Activated CD4-positive, alpha-beta T cell treated with anti-CD3 and anti-CD28 coated beads for 48 hours (primary cell): ENCODE measurements at regions not wholly inside any gene's neighbourhood (a gene's known extent, or its start where the extent isn't known, plus 50 kb on each side); places are given as distances from the start of the nearest gene placed in this dataset.
"Not testable (repeated sequence)": the region's sequence is repeated elsewhere in the genome, so short reads cannot be mapped to it uniquely, and the experiment has no call there.

Source experiments
- DNase-seq: peaks from one replicate; pipeline ENCODE4 v3.0.0-alpha.2; 2020

DNA sequence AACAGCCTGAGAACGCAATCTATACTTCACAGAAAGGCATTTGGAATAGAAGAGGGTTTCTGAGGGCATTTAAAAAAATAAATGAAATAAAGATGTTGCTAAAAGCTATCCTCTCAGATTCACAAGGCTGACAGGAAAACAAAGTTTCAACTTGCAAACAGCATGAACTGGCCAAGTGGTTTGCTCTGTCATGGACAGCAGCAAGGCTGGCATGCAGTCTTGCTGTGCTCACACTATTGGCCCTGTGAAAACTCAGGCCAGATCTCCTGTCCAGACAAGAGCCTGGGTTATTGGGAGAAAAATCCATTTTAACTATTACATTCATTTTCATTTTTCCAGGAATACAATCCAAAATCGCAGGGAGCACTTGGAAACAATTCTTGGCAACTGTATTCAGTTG lies 506.2 kb upstream of the SLC35B3 start:
- DNase-seq: no peak

DNA sequence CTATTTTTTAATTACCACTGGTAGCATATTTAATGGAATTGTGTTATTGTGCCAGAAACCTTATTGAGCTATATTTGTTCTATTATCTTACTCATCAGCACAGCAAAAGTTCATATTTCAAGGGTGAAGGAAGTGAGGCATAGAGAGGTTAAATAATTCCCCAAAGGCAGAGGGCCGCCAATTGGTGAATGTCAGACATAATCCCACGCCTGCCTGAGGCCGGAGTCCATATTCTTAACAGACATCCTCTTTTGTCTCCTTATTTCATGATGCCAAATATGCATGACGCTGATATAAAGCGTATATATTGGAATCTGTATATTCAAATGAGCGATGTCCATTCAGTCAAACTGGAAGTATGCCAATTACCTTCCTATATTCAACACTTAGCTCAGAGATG lies 505.0 kb upstream of the SLC35B3 start:
- DNase-seq: no peak

DNA sequence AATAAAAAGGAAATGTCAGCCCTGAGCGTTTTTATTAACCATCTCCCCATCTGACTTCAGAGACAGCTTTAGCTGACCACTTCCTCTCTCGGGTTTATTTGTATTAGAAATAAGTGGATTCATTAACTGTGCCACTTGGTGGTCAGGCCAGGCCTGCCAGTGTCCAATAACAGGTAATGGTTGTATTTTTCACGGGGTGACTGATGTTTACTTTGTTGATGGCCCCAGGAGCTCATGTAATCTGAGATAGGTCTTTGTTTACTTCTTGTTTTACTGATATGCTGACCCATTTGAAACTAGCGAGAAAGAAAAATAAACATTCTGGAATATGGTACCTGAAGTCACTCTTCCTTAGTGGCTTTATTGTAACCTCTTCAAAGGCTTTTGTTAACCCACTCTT lies 504.3 kb upstream of the SLC35B3 start:
- no peak for DNase-seq

DNA sequence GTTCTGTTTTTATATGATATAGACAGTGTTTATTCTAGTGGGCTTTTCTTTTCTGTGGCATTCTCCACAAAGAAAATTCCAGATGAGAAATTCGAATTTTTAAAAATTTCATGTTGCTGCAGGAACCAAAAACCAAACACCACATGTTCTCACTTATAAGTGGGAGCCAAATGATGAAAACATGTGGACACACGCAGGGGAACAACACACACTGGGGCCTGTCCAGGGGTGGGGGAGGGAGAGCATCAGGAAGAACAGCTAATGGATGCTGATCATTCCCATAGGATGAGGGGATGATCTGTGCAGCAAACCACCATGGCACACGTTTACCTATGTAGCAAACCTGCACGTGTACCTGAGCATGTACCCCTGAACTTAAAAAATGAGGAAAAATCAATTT lies 499.0 kb upstream of the SLC35B3 start:
- DNase-seq: no peak

DNA sequence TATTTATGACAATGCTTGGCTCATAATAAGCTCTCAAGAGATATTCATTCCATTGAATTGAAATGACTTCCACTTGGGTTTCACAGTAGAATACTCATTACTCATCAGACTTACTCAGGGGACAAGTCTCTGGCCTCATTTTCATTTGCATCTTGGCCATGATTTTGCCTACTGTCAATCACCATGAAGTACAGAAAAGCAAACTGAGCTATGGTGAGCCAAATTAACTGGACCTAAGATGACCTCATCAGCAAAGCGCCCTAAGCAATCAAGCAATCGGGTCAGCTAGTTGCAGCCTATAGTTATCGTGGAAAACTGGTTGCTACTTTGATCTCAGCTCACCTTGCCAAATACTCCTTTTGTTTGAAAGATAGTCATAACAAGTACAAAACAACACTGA lies 494.7 kb upstream of the SLC35B3 start:
- no peak for DNase-seq

DNA sequence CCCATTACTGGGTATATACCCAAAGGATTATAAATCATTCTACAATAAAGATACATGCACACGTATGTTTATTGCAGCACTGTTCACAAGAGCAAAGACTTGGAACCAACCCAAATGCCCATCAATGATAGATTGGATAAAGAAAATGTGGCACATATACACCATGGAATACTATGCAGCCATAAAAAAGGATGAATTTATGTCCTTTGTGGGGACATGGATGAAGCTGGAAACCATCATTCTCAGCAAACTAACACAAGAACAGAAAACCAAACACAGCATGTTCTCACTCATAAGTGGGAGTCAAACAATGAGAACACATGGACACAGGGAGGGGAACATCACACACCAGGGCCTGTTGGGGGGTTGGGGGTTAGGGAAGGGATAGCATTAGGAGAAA lies 484.9 kb upstream of the SLC35B3 start:
- DNase-seq: not testable (repeated sequence)

DNA sequence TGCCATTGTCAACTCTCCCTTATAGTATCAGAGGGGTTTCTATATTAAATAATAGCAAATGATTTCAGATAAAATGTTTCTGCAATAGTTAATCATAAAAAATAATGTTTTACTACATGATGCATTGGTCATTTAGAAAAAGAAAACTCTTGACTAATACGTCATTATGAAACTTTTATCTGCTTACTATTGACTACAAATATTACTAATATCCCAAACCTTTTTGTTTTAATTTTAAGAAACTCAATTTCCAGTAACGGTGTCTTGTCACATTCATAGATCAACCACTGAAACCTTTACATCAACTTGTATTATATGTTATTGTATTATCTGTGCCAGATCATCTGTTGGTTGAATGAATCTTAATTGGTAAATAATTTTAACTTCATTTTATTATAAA lies 482.9 kb upstream of the SLC35B3 start:
- no peak for DNase-seq

DNA sequence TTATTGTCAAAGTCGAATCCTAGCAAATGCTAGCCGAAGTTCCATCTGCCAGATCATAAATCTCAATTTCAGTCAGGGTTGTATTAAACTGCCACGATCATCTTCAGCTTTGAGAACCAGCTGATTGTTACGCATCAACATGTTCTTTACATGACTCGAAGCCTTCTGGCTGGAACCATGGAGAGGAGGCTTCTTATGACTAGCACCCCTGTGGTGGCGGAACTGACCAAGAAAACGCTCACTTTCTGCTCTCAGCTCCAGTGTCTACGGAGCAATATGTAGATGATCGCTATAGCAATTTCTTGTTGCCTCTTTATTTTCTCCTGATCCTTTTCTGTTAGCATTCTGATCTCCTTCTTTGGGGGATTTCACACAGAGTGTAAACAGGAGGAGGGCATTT lies 479.4 kb upstream of the SLC35B3 start:
- no peak for DNase-seq

DNA sequence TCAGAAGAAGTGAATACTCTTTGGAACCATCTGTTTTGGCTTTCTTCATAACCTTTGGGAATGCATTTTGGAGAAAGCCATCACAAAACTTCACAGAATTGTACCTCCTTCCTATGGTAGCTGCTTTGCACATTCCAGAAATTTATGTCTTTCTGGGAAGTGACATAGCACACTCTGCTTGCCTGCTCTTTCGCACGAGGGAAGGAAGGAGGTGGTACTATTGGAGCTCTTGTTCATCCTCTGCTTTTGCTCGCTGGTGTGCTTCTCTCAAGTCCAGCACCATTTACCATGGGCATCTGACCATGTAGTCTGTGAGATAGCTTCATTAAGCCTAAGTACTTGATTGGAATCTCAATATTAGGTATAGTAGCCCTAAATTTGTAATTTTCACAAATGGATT lies 473.3 kb upstream of the SLC35B3 start:
- no peak for DNase-seq

DNA sequence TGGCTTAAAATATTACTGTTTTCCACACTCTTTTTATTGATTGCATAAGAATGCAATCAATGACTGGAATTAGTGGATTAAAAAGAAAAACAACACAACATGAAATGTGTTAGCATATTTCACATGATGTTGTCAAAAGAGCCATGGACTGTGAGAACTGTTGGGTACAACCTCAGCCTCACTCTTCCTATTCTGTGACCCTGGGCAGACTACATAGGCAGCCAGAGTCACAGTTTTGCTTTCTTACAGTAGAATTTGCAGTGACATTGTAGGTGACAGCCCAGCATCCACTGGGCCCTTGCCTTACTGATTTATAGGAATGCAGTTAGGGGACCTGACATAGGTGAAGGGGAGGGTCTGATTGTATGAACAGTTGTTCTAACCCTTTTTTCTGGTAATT lies 471.4 kb upstream of the SLC35B3 start:
- DNase-seq: no peak

DNA sequence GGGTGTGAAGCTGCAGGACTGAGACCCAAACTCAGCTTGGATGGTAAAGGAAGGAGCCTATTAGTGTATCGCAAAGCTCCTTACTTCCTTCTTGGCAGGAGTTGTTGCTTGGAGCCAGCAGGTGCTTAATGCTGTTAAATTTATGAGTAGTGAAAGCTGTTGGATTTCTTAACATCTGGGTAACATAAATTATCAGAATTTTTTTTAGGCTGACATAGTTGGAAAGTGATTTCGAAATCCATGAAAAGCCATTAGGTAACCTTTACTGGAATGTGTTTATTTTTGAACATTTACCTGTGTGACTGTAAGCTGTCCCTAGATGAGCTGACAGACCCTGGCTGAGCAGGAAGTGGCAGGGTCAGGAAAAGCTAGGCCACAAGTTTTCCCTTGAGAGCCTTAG lies 470.4 kb upstream of the SLC35B3 start:
- DNase-seq: no peak

DNA sequence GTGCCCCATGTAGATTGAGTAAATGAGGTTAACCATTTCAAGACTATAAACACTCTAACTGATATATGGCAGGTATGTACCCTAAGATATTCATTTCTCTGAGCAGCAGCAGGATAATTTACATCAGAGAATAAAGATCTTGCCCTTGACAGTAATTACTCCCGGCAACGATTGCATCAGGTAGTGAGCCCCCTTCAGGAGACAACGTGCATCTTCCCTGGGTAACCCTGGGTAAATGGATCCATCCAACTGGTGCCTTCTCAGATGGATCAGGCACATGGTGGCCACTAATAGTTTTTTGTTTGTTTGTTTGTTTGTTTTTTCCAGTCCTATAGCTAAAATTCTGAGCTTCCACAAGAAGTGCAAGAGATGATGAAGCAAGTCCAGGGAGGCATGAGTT lies 469.4 kb upstream of the SLC35B3 start:
- DNase-seq: no peak

DNA sequence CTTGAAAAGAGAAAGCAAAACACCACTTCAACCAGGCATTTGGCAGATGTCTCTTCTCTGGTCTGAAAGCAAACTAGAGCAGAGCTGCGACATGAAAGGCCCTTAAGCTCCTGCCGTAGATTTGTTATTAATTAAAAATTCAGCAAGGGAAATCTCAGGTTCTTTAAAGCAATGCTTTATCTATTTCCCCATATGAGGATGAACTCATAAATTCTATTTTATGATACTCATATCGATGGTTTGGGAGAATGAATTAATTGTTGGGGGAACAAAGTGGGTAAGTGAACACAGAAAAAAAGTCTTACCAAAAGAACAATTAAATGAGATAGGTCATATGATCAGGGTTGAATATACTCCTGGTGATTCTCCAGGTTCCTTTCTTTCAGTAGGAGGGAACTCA lies 464.7 kb upstream of the SLC35B3 start:
- DNase-seq: no peak

DNA sequence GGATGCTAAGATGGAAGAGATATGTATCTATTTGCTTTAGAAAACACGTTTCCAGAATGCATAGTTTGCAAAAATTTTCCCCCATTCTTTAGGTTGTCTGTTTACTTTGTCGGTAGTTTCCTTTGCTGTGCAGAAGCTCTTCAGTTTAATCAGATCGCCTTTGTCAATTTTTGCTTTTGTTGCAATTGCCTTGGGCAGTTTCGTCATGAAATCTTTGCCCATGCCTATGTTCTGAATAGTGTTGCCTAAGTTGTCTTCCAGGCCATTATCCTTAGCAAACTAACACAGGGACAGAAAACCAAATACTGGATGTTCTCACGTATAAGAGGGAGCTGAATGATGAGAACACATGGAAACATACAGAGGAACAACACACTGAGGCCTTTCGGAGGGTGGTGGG lies 454.2 kb upstream of the SLC35B3 start:
- DNase-seq: no peak

DNA sequence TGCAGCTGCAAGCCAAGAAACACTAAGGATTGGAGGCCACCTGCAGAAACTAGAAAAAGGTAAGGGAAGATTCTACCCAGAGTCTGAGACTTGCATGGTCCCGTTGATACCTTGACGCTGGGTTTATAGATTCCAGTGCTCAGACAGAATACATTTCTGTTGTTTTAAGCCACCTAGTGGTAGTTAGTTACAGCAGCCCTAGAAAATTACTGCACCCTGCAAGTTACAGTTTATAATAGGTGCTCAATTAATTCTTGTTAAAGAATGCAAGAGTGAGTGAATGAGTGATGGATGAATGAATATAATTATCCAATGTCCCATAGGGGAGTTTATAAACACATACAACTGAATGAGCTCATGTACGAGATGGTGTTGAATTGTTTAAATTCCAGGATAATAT lies 453.1 kb upstream of the SLC35B3 start:
- DNase-seq: no peak

DNA sequence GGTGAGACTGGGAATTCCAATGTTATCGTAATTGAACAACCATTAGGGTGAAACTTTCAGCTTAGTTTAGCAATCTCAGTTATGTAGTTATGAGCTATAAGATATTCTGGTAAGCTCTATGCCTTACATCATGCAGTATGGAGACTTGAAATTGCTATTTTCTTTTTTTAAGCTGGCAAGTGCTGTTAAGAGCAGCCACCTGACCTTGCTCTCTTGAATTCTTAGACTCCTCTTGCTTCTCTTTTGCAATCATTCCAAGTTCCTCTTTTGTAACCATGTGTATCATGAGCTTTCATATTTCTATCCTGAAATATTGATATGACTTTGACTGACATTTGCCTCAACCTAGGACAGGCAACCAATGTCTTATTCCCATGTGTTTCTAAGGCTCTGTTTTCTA lies 446.3 kb upstream of the SLC35B3 start:
- no peak for DNase-seq

DNA sequence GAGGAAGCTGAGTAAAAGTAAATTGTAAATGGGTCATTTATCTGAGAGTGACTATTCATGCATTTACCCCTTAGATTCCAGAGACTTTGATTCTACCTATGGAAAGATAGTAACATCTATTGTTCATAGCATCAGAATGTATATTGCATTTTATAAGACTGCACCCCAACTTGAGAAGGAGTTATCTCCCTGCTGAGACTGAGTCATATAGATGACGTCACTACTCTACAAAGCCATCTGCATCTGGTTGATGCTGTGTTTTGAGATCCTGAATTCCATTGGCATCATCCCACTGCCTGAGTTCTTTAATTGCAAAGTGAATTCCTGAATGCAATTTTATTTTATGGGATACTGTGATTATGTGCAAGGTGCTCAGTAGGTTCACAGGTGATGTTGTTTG lies 444.0 kb upstream of the SLC35B3 start:
- no peak for DNase-seq

DNA sequence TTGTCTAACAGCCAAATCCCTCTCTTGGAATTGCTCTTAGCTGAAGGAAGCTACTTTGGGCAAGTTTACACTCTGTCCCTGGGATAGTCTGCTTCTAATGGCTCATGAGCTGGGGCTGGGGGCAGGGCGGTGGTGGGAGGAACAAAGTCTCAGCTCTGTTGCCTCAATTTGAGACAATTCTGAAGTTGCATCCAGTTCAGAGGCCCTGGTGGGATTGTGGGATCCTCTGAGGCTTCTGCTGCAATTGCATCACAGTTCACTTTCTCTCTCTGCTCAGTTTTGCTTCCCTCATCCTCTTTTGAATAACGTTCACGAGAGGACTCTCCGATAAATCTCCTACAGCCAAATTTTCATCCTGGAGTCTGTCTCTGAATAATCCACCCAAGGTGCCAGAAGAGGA lies 440.6 kb upstream of the SLC35B3 start:
- no peak for DNase-seq

DNA sequence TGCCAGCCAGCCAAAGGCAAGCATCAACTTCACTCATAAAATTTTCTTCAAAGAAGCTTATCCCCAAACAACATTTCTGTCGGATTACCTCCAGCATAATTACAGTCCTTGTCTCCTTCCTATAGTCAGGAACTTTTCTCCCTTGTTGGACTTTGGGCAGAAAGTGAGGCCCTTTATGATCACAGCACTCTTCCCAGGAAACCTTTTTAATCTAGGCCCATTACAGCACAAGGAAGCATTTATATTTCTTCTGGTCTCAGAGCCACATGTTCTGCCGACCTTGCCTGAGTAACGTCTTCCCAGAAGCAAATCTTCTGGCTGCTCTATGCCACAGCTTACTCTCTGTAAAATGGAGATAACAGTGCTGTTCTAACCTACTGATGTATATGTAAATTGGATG lies 437.2 kb upstream of the SLC35B3 start:
- no peak for DNase-seq

DNA sequence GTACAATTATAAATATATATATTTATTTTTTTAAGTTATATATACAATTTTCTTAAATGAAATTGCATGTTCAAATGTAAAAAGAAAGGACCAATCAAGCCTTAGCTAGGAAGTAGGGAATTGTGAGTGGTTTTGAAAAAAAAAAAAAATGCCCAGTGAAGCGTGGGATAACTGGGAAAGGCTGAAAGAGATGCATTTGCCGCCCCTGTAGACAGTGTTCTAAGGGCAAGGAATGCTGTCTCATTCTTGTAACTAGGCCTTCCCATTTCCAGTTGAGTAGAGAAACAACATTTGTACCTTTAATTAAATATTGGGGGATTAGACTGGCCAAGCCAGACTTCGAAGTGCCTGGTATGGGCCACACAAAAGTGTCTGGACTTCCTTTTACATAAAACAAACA lies 430.1 kb upstream of the SLC35B3 start:
- no peak for DNase-seq

DNA sequence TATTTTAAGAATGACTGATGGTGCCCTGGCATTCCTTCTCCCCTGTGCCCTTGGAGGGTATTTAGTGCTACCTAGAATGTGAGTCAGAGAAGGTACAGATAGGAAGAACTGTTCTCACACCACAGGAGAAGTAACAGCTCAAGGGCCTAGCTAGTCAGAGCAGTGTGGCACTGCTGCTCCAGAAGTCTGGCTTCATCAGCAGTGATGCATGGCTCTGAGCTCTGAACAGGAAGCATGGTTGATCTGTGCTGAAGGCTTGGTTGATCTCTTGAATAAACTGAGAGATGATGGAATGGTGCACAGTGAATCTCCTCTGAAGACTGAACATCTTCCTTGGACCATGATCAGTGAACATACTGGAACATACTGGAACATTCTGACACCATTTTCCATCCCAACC lies 425.3 kb upstream of the SLC35B3 start:
- DNase-seq: no peak

DNA sequence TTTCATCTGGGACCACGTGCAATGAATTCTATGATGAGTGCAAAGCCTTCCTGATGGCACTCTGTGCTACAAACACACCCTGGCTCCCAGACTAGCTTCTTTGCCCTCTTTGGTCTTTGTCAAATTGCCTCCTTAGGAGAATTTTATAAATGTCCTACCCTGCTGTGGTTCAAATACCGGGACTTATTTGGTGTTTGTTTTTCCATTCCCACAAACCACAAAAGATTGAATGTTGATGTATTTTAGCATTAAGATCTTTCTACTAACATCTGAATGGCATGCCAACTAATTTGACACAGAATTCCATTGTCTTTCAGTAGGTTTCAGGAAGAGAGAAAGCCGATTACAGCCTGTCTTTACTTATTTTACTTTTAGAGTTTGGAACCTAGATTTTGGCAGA lies 424.2 kb upstream of the SLC35B3 start:
- DNase-seq: no peak

DNA sequence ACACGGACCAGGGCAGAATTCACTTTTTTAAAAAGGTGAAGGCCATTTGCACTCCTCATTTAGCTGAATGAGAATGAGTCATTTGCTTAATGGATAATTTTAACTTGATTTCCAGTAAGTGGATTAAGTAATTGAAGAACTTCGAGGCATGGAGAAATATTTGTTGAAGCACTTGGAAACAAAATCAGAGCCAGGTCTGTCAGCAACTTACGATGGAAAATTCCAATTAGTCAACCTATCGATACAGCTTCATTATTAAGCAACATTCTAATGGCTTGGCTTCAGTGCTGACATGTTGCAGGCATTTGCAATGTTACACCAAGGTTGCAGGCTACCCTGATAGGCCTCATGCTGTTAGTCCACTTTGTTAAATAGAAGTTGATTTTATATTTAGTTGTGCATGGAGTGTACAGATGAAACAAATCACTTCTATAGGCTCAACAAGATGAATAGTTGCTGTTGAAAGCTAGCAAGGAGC lies 423.5 kb upstream of the SLC35B3 start:
- no peak for DNase-seq

DNA sequence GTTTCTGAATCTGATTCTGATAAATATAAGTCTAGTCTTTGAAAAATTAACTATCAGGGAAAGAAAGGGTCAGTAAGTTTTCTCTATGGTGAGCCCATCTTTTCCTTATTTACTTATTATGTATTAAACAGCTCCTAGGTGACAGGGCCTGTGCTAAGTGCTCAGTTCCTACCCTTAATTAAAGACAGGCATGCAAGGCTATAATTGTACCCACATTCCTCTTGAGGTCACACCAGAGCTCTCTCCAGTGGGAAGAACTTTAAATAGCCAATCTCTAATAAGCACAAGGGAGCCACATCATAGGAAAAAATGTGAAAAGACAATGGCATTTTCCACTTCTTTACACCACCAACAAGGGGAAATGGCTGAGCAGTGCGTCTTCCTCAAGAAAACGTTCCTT lies 421.8 kb upstream of the SLC35B3 start:
- no peak for DNase-seq

DNA sequence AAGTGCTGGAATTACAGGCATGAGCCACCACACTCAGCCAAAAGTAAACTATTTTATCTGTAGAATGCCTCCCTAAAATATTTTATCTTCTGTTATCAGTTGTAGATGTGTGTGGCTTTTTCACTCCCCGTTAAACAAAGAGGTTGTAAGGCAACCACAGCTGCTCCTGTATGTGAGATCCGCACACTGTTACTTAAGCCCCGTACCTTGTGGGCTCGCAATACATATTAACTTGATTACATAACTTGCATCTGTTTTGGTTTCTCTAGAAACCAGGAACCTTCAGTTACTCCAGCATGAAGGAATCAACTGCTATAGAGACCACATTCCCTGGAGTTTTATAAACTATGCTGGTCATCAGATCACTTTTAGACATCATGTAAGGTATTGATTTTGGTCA lies 420.1 kb upstream of the SLC35B3 start:
- no peak for DNase-seq

DNA sequence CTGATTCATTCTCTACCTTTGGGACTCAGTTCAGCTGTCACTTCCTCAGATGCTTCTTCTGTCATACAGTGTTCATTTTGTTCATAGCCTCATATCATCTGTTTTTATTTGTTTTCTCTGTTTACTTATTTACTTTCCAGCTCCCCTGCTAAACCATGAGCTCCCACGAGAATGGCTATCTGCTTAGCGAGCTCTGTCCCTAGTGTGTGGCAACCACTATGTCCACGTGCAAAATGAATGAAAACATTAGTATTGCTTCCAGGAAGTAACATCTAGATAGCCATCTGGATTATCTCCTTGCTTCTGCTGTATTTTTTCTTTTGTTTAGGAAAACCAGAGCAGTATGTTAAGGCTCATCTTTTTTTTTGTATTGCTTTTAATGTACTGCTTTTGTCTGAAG lies 417.0 kb upstream of the SLC35B3 start:
- no peak for DNase-seq
